CD4-positive, CD25-positive, alpha-beta regulatory T cell (primary cell): ENCODE measurements at regions not wholly inside any gene's neighbourhood (a gene's known extent, or its start where the extent isn't known, plus 50 kb on each side); places are given as distances from the start of the nearest gene placed in this dataset.
"Not testable (repeated sequence)": the region's sequence is repeated elsewhere in the genome, so short reads cannot be mapped to it uniquely, and the experiment has no call there.

Experiments used
- ATAC-seq, 2 donors: fragments of 150-1000 bp; cut with Tn5 transposase; one replicate each; pipeline ENCODE4 v1.10.0; 2021; ENCODE audit warnings: low read depth in 2 of 2, moderate number of reproducible peaks in 2 of 2, moderate library complexity in 1 of 2
- DNase-seq, 3 donors: peaks; one replicate each; pipeline versions ENCODE4 v3.0.0 to v3.0.0-alpha.2; 2012 to 2022; ENCODE audit warnings: mixed read lengths in 1 of 3
- H3K27ac ChIP-seq: one replicate; pipeline ENCODE4 v1.7.0; 2013; ENCODE audit warnings: mild to moderate bottlenecking, low read length; ENCODE audit not compliant: insufficient read depth, poor library complexity, severe bottlenecking
- H3K27me3 ChIP-seq: one replicate; pipeline ENCODE4 v1.7.0; 2013; ENCODE audit warnings: low read length; ENCODE audit not compliant: control insufficient read depth, insufficient read depth
- H3K36me3 ChIP-seq: one replicate; pipeline ENCODE4 v1.7.0; 2013; ENCODE audit warnings: mild to moderate bottlenecking, low read length, moderate library complexity; ENCODE audit not compliant: control insufficient read depth, insufficient read depth
- H3K4me1 ChIP-seq: 2 replicates; pipeline ENCODE4 v1.7.0; 2013; ENCODE audit warnings: mild to moderate bottlenecking, low read length; ENCODE audit not compliant: insufficient read depth, control insufficient read depth, poor library complexity, severe bottlenecking
- H3K4me3 ChIP-seq: one replicate; pipeline ENCODE4 v1.7.0; 2013; ENCODE audit warnings: low read depth, mild to moderate bottlenecking, low read length, moderate library complexity
- H3K9me3 ChIP-seq, 2 experiments: 1 replicate in 1 of 2; 2 replicates in 1 of 2; pipeline ENCODE4 v1.7.0; 2013; ENCODE audit warnings: low read length in 2 of 2, mild to moderate bottlenecking in 1 of 2, moderate library complexity in 1 of 2; ENCODE audit not compliant: control insufficient read depth in 2 of 2
- H3K27ac Mint-ChIP-seq, 3 donors: one replicate each; pipeline ENCODE4 v1.8.0; 2020 to 2022; ENCODE audit warnings: mild to moderate bottlenecking in 3 of 3, mixed read lengths in 3 of 3, moderate library complexity in 2 of 3
- H3K27me3 Mint-ChIP-seq: one replicate; pipeline ENCODE4 v1.8.0; 2022; ENCODE audit warnings: mild to moderate bottlenecking, mixed read lengths
- H3K36me3 Mint-ChIP-seq: one replicate; pipeline ENCODE4 v1.8.0; 2020; ENCODE audit warnings: mixed read lengths
- H3K4me1 Mint-ChIP-seq, 4 donors: one replicate each; pipeline ENCODE4 v1.8.0; 2020 to 2022; ENCODE audit warnings: mixed read lengths in 4 of 4, mild to moderate bottlenecking in 1 of 4
- H3K4me3 Mint-ChIP-seq, 4 donors: one replicate each; pipeline ENCODE4 v1.8.0; 2020 to 2022; ENCODE audit warnings: mild to moderate bottlenecking in 4 of 4, mixed read lengths in 4 of 4, moderate library complexity in 3 of 4
- H3K9me3 Mint-ChIP-seq, 7 donors: one replicate each; pipeline ENCODE4 v1.8.0; 2020 to 2022; ENCODE audit warnings: mixed read lengths in 7 of 7, mild to moderate bottlenecking in 3 of 7, moderate library complexity in 2 of 7

DNA sequence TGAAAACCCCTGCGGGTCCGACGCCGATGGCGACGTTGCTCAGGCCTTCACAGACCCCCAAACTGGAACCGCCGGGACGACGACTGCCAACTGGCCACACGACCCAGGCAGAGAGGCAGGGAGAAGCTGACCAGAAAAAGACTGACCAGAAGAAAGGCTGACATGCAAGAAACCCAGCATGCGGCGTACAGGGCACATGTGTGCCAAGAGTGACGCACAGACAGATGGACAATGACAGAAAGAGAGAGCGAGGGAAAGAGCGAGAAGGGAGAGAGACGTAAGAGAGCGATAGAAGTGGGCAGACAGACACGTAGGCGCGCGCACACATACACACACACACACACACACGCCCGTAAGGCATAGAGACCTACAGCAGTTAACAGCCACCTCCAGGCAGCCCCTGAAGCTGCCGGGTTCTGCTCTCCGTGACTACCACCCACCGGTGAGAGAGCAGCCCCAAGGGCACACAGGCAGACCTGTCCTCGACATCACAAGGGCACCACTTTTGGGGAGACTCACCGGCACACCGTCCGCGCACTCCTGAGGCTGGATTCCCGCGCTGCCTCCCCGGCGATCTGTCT lies 67.2 kb upstream of the ZNF527 start:
- peaks cover 8% of the 10 kb centered on the region for H3K27me3 Mint-ChIP-seq
- Histone ChIP-seq H3K4me1 (no peaks in the 10 kb centered on the region), H3K4me3 (no peak overlapping the region), H3K27me3 (no peaks in the 10 kb centered on the region), H3K36me3 (no peaks in the 10 kb centered on the region), H3K27ac (no peak overlapping the region), H3K9me3 (peaks cover 0 to 5% of the 10 kb centered on the region in 2 experiments)
- peak overlapping the region in 1 of 3 donors; percentile 55 for H3K27ac Mint-ChIP-seq
- ATAC-seq (no peak), DNase-seq (no peak)
- H3K36me3 Mint-ChIP-seq, result no peaks in the 10 kb centered on the region
- peak overlapping the region in 2 of 4 donors; percentile 52 to 75 for H3K4me3 Mint-ChIP-seq
- H3K9me3 Mint-ChIP-seq, result peaks cover 0 to 5% (median 0%) of the 10 kb centered on the region in 7 donors
- no peaks in the 10 kb centered on the region for H3K4me1 Mint-ChIP-seq

DNA sequence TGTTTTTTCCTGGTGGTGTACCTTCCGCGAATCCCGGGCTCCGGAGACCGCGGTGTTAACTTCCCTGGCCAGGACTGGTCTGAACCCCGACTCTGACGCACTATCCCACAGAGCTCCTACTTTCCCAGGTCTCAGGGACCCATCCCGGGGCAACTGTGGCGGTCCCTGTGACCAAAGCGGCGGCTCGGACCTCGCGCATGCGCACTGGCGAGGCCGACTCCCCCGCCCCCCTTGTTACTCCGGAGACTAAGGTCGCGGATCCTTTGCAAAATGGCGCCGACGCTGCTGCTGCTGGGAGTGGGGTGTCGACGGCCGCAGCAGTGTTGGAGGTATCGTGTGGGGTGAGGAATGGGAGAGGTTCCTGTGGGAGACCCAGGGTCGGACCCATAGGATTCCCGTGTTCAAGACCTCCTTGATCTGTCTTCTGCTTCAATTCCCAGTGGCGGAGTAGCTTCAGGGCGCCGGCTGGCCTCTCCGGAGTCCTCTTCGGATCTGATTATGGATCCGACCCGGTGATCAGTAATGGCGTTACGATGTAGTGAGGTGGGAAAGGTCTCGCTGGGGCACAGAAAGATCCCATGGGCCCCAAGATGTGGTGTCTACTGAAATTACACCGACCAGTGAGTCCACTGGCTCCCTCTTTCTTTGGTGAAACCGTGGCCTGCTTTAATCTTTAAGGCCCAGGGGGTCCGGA lies 66.6 kb upstream of the ZNF527 start:
- ATAC-seq, result no peak
- Mint-ChIP-seq H3K36me3 (no peaks in the 10 kb centered on the region), H3K4me3 (peak overlapping the region in 2 of 4 donors; percentile 52 to 75), H3K27ac (no peak overlapping the region), H3K27me3 (peaks cover 8% of the 10 kb centered on the region), H3K4me1 (no peaks in the 10 kb centered on the region), H3K9me3 (peaks cover 0 to 5% (median 0%) of the 10 kb centered on the region in 7 donors)
- Histone ChIP-seq H3K4me1 (no peaks in the 10 kb centered on the region), H3K9me3 (peaks cover 0 to 5% of the 10 kb centered on the region in 2 experiments), H3K27me3 (no peaks in the 10 kb centered on the region), H3K27ac (no peak overlapping the region), H3K36me3 (no peaks in the 10 kb centered on the region), H3K4me3 (no peak overlapping the region)
- DNase-seq, result no peak

DNA sequence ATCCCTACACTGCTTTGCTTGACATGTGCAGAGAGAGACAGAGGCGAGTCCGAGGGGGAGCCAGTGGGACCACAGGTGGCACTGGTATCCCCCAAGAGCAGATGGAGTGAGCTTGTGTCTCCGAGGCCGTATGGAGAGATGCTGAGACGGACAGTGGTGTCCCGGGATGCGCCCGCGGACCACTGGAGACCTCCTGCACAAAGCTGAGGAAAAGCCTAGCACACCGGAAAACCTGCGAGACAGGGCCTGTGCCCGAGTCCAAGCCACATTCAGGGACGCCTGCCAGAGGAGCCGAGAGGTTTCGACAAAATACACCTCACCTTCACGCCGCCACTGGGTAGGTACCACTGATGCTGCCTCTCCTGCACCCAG lies 66.0 kb upstream of the ZNF527 start:
- H3K27ac Mint-ChIP-seq, result no peak overlapping the region
- Histone ChIP-seq H3K4me3 (no peak overlapping the region), H3K36me3 (no peaks in the 10 kb centered on the region), H3K9me3 (peaks cover 0 to 5% of the 10 kb centered on the region in 2 experiments), H3K4me1 (no peaks in the 10 kb centered on the region), H3K27me3 (no peaks in the 10 kb centered on the region), H3K27ac (no peak overlapping the region)
- H3K9me3 Mint-ChIP-seq, result peaks cover 0 to 5% (median 0%) of the 10 kb centered on the region in 7 donors
- H3K4me1 Mint-ChIP-seq, result peaks cover 0 to under 1% (median under 1%) of the 10 kb centered on the region in 4 donors
- peaks cover 8% of the 10 kb centered on the region for H3K27me3 Mint-ChIP-seq
- no peak for DNase-seq
- H3K4me3 Mint-ChIP-seq, result no peak overlapping the region
- no peaks in the 10 kb centered on the region for H3K36me3 Mint-ChIP-seq
- ATAC-seq, result no peak

DNA sequence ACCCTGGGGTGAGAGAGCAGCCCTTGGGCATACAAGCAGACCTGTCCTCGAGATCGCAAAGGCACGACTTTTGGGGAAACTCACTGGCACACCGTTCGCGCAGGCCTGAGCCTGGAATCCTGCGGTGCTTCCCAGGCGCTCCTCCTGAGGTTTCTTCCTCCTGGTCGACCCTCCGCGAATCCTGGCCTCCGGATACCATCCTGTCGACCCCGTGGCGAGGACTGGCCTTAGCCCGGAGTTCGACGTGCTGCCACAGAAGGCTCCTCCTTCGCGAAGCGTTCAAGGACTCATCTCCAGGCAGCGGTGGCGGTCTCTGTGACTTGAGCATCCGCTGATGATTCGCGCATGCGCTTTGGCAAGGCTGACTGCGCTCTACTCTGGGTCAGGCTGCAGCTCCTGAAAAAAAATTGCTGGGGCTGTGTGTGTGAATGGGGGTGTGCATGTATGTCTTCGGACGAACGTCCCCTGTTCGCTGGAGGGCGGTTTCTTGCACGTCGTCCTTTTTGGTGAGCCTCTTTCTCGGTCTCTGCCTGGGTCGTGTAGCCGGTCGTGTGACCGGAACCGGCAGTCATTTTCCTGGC lies 64.4 kb upstream of the ZNF527 start:
- no peak overlapping the region for H3K27ac Mint-ChIP-seq
- Histone ChIP-seq H3K9me3 (peaks cover 0 to 5% of the 10 kb centered on the region in 2 experiments), H3K36me3 (no peaks in the 10 kb centered on the region), H3K4me3 (no peak overlapping the region), H3K27ac (no peak overlapping the region), H3K4me1 (no peaks in the 10 kb centered on the region), H3K27me3 (no peaks in the 10 kb centered on the region)
- H3K9me3 Mint-ChIP-seq, result peaks cover 0 to 5% (median 0%) of the 10 kb centered on the region in 7 donors
- H3K27me3 Mint-ChIP-seq, result peaks cover 8% of the 10 kb centered on the region
- no peak for ATAC-seq
- H3K4me3 Mint-ChIP-seq, result no peak overlapping the region
- DNase-seq, result no peak
- H3K4me1 Mint-ChIP-seq, result peaks cover 0 to 4% (median under 1%) of the 10 kb centered on the region in 4 donors
- no peaks in the 10 kb centered on the region for H3K36me3 Mint-ChIP-seq

DNA sequence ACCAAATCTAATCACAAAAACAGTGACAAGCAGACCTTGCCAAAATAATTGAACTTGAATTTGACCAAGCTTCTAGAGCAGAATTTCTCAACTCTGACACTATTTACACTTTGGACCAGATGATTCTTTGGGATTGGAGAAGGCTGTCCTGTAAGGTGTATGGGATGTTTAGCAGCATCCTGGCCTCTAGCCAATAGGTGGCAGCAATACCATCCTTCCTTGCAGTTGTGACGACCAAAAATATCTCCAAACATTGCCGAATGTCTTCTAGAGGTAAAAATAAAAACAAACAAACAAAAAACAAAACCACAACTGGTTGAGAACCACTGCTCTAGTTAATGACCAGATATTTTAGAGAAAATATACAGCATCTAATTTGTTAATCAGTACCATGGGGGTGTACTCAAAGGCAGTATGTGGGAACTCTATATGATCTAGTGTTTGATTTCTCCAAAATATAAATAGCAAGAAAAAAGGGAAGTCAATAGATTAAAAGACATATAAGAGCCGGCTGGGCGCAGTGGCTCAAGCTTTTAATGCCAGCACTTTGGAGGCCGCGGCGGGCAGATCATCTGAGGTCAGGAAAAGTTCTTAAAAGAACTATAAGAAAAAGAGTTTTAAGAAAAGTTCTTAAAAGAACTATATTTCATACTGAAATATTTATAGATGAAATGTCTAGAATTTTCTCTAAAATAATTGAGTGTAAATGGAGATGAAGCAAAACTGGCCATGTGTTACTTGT lies 60.9 kb upstream of the ZNF527 start:
- Mint-ChIP-seq H3K27ac (no peak overlapping the region), H3K4me3 (peak overlapping the region in 2 of 4 donors; percentile 8 to 19), H3K36me3 (no peaks in the 10 kb centered on the region), H3K27me3 (peaks cover 15% of the 10 kb centered on the region), H3K9me3 (peaks cover 0 to 4% (median 2%) of the 10 kb centered on the region in 7 donors), H3K4me1 (peaks cover 4 to 19% (median 12%) of the 10 kb centered on the region in 4 donors)
- peak in 2 of 3 donors; percentile 19 to 42 for DNase-seq
- Histone ChIP-seq H3K27ac (no peak overlapping the region), H3K36me3 (no peaks in the 10 kb centered on the region), H3K27me3 (no peaks in the 10 kb centered on the region), H3K4me3 (no peak overlapping the region), H3K4me1 (peaks cover 8% of the 10 kb centered on the region), H3K9me3 (no peaks in the 10 kb centered on the region)
- no peak for ATAC-seq

DNA sequence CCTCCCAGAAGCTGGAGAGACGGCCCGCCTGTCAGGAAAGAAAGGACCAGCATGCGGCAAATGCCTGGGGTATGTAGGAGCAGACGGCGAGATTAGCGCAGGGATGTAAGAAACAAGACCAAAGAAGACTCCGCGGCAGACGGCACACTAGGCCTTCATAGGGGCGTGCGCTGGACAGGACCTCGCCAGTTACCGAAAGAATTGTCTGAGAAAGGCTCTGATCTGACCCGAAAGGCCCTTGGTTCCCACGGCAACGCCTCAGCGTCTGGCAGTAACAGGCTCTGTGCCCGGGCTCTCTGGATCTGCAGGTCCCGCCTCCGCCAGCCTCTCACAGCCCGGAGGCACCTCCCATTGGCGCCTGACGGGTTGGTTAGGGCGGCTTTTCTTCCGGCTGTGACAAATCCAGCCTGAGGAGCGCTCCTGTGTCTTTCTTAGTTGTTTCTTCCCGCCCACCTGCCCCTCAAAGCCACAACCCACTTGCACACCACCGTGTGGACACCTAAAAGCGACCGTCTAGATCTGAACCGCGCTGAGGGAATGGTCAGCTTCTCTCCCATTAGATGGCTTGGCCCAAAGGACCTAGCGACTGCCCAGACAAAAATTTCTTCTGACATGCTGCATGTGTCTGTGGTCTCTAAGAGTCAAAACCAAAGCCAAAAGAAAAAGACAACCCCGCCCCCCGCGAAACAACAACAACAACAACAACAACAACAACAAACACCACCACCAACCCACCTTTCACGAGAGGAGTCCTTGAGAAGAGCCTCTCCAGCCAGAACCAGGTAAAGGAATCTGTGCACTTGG lies 58.2 kb upstream of the ZNF527 start:
- Mint-ChIP-seq H3K4me3 (peak overlapping the region; percentile 72 to 89 (median 84)), H3K27ac (peak overlapping the region in 2 of 3 donors; percentile 88), H3K4me1 (peaks cover 8 to 24% (median 16%) of the 10 kb centered on the region in 4 donors)
- Histone ChIP-seq H3K4me3 (peak overlapping the region; percentile 52), H3K27ac (peak overlapping the region; percentile 33), H3K4me1 (peaks cover 12% of the 10 kb centered on the region)
- DNase-seq, result peak; percentile 33 to 59 (median 54)
- H3K9me3 Mint-ChIP-seq, H3K36me3 Mint-ChIP-seq, H3K9me3 ChIP-seq, H3K36me3 ChIP-seq, H3K27me3 ChIP-seq, H3K27me3 Mint-ChIP-seq: not testable (repeated sequence)
- ATAC-seq, result peak; percentile 35 to 40

DNA sequence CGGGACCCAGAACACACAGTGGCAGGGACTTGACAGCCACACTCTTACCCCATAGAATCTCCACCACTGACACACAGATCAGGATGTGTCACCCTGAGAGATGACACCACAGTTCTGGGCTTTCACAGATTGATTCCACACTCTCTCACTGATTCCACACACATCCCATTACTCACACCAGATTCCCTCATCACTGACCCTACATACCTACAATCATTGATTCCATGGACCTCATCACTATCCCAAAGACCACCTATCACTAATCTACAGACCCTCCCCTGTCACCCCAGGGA lies 57.6 kb upstream of the ZNF527 start:
- no peak overlapping the region for H3K4me3 ChIP-seq
- no peaks in the 10 kb centered on the region for H3K9me3 ChIP-seq
- no peaks in the 10 kb centered on the region for H3K36me3 Mint-ChIP-seq
- peaks cover 8 to 26% (median 18%) of the 10 kb centered on the region in 4 donors for H3K4me1 Mint-ChIP-seq
- no peak overlapping the region for H3K27ac ChIP-seq
- no peak for DNase-seq
- H3K4me1 ChIP-seq, result peaks cover 12% of the 10 kb centered on the region
- H3K9me3 Mint-ChIP-seq, result peaks cover 0 to 7% (median 4%) of the 10 kb centered on the region in 7 donors
- H3K36me3 ChIP-seq, result no peaks in the 10 kb centered on the region
- H3K27ac Mint-ChIP-seq, result peak overlapping the region in 2 of 3 donors; percentile 88
- H3K27me3 Mint-ChIP-seq, result peaks cover 10% of the 10 kb centered on the region
- peak overlapping the region; percentile 29 to 89 (median 78) for H3K4me3 Mint-ChIP-seq
- ATAC-seq, result no peak
- H3K27me3 ChIP-seq, result no peaks in the 10 kb centered on the region
